HL-60 (cell line): ENCODE measurements at regions not wholly inside any gene's neighbourhood (a gene's known extent, or its start where the extent isn't known, plus 50 kb on each side); places are given as distances from the start of the nearest gene placed in this dataset.

Experiments used
- DNase-seq, 2 experiments: peaks; one replicate each; pipeline ENCODE4 v3.0.0-alpha.2; 2010 to 2020; ENCODE audit warnings: low read depth in 1 of 2, low spot score in 1 of 2
- H3K27ac ChIP-seq: fragments of 250-450 bp; sonication (Bioruptor Pico); replicated peaks from 2 replicates; pipeline ENCODE4 v1.5.1; 2020; ENCODE audit warnings: mild to moderate bottlenecking, moderate library complexity
- H3K27me3 ChIP-seq: fragments of 250-450 bp; sonication (Bioruptor Pico); 2 replicates; pipeline ENCODE4 v1.5.1; 2021; ENCODE audit warnings: mild to moderate bottlenecking, moderate library complexity; ENCODE audit not compliant: insufficient read depth, poor library complexity, severe bottlenecking
- H3K4me3 ChIP-seq: replicated peaks from 2 replicates; pipeline ENCODE4 v1.5.1; 2011; ENCODE audit warnings: mild to moderate bottlenecking, control low read depth, low read length; ENCODE audit not compliant: insufficient read depth
- GABPA ChIP-seq: IDR thresholded peaks from 2 replicates; pipeline ENCODE4 v1.6.1; 2012; ENCODE audit warnings: low read depth
- POLR2AphosphoS5 ChIP-seq: IDR thresholded peaks from 2 replicates; pipeline ENCODE4 v1.6.1; 2012; ENCODE audit warnings: low read depth
- SPI1 ChIP-seq: IDR thresholded peaks from 2 replicates; pipeline ENCODE4 v1.6.1; 2012; ENCODE audit warnings: low read depth, mild to moderate bottlenecking, borderline replicate concordance
- TF ChIP-seq, protein P1 (sequence below): IDR thresholded peaks from 2 replicates; pipeline ENCODE4 v1.6.1; 2012; ENCODE audit warnings: low read depth; ENCODE audit not compliant: insufficient replicate concordance
- TF ChIP-seq, protein P2 (sequence below): IDR thresholded peaks from one replicate; pipeline ENCODE4 v1.5.1; 2011; ENCODE audit warnings: low read length, control low read depth, inconsistent platforms; ENCODE audit not compliant: insufficient read depth

- no peak for TF ChIP-seq POLR2AphosphoS5
- TF ChIP-seq, protein P1, sequence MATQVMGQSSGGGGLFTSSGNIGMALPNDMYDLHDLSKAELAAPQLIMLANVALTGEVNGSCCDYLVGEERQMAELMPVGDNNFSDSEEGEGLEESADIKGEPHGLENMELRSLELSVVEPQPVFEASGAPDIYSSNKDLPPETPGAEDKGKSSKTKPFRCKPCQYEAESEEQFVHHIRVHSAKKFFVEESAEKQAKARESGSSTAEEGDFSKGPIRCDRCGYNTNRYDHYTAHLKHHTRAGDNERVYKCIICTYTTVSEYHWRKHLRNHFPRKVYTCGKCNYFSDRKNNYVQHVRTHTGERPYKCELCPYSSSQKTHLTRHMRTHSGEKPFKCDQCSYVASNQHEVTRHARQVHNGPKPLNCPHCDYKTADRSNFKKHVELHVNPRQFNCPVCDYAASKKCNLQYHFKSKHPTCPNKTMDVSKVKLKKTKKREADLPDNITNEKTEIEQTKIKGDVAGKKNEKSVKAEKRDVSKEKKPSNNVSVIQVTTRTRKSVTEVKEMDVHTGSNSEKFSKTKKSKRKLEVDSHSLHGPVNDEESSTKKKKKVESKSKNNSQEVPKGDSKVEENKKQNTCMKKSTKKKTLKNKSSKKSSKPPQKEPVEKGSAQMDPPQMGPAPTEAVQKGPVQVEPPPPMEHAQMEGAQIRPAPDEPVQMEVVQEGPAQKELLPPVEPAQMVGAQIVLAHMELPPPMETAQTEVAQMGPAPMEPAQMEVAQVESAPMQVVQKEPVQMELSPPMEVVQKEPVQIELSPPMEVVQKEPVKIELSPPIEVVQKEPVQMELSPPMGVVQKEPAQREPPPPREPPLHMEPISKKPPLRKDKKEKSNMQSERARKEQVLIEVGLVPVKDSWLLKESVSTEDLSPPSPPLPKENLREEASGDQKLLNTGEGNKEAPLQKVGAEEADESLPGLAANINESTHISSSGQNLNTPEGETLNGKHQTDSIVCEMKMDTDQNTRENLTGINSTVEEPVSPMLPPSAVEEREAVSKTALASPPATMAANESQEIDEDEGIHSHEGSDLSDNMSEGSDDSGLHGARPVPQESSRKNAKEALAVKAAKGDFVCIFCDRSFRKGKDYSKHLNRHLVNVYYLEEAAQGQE: no peak
- TF ChIP-seq GABPA: no peak
- TF ChIP-seq, protein P2, sequence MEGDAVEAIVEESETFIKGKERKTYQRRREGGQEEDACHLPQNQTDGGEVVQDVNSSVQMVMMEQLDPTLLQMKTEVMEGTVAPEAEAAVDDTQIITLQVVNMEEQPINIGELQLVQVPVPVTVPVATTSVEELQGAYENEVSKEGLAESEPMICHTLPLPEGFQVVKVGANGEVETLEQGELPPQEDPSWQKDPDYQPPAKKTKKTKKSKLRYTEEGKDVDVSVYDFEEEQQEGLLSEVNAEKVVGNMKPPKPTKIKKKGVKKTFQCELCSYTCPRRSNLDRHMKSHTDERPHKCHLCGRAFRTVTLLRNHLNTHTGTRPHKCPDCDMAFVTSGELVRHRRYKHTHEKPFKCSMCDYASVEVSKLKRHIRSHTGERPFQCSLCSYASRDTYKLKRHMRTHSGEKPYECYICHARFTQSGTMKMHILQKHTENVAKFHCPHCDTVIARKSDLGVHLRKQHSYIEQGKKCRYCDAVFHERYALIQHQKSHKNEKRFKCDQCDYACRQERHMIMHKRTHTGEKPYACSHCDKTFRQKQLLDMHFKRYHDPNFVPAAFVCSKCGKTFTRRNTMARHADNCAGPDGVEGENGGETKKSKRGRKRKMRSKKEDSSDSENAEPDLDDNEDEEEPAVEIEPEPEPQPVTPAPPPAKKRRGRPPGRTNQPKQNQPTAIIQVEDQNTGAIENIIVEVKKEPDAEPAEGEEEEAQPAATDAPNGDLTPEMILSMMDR: no peak
- TF ChIP-seq SPI1: no peak
- Histone ChIP-seq H3K27ac (no peak overlapping the region), H3K27me3 (no peaks in the 10 kb centered on the region), H3K4me3 (no peak overlapping the region)
- no peak for DNase-seq
These were observed 303.5 kb upstream of the CELF4 start for GRCh38 chr18:37869051-37869450.

DNA sequence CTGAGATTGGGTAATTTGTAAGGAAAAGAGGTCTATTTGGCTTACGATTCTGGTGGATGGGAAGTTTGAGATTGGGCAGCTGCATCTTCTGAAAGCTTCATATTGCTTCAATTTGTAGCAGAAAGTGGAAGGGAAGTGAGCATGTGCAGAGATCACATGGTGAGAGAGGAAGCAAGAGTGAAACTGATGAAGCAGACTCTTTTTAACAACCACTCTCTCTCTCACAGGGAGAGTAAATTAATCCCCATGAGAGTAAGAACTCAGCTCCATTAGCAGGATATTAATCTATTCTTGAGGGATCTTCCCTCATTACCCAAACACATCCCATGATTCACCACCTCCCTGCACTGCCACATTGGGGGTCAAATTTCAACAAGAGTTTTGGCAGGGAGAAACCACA, 298.5 kb upstream of the CELF4 start:
- TF ChIP-seq SPI1: no peak
- TF ChIP-seq, protein P2: no peak
- TF ChIP-seq POLR2AphosphoS5: no peak
- no peak for TF ChIP-seq GABPA
- TF ChIP-seq, protein P1: no peak
- Histone ChIP-seq H3K27me3 (no peaks in the 10 kb centered on the region), H3K4me3 (no peak overlapping the region), H3K27ac (no peak overlapping the region)
- DNase-seq: no peak

- Histone ChIP-seq H3K27ac (no peak overlapping the region), H3K4me3 (no peak overlapping the region), H3K27me3 (no peaks in the 10 kb centered on the region)
- DNase-seq: no peak
- TF ChIP-seq, protein P1: no peak
- TF ChIP-seq SPI1 (no peak), POLR2AphosphoS5 (no peak), GABPA (no peak)
- TF ChIP-seq, protein P2: no peak
These were observed 296.4 kb upstream of the CELF4 start for GRCh38 chr18:37861981-37862380.
